Hematopoietic multipotent progenitor cell treated with erythropoietin and hydrocortisone succinate and interleukin-3 and kit ligand, for 15 days (in vitro differentiated cells): ENCODE measurements at regions not wholly inside any gene's neighbourhood (a gene's known extent, or its start where the extent isn't known, plus 50 kb on each side); places are given as distances from the start of the nearest gene placed in this dataset.

Experiments used
- DNase-seq: peaks from one replicate; pipeline ENCODE4 v3.0.0-alpha.2; 2015; ENCODE audit warnings: low spot score

- no peak for DNase-seq
Measured at GRCh38 chr5:133707629-133708028, 95.3 kb upstream of the FSTL4 start.

- DNase-seq: no peak
Measured at GRCh38 chr5:133706506-133707430, 94.4 kb upstream of the FSTL4 start.

GRCh38 chr5:133705331-133705730 is 93.0 kb upstream of the FSTL4 start:
- no peak for DNase-seq

- DNase-seq: no peak
Measured at GRCh38 chr5:133704411-133704810, 92.1 kb upstream of the FSTL4 start.

- no peak for DNase-seq
Measured at GRCh38 chr5:133703935-133704334, 91.6 kb upstream of the FSTL4 start.

- DNase-seq: no peak
Measured at GRCh38 chr5:133702791-133703770, 90.7 kb upstream of the FSTL4 start.

- no peak for DNase-seq
Measured at GRCh38 chr5:133701871-133702270, 89.5 kb upstream of the FSTL4 start.

GRCh38 chr5:133700251-133700650 is 87.9 kb upstream of the FSTL4 start:
- no peak for DNase-seq

GRCh38 chr5:133698646-133699526 is 86.5 kb upstream of the FSTL4 start:
- DNase-seq: no peak

GRCh38 chr5:133698259-133698554 is 85.9 kb upstream of the FSTL4 start:
- DNase-seq: no peak

- DNase-seq: no peak
Measured at GRCh38 chr5:133697536-133698258, 85.4 kb upstream of the FSTL4 start.

GRCh38 chr5:133696782-133697507 is 84.6 kb upstream of the FSTL4 start:
- DNase-seq: no peak

GRCh38 chr5:133696006-133696584 is 83.8 kb upstream of the FSTL4 start:
- no peak for DNase-seq

- no peak for DNase-seq
Measured at GRCh38 chr5:133694181-133694831, 82.0 kb upstream of the FSTL4 start.

GRCh38 chr5:133691448-133691847 is 79.1 kb upstream of the FSTL4 start:
- DNase-seq: no peak

GRCh38 chr5:133690746-133691145 is 78.4 kb upstream of the FSTL4 start:
- no peak for DNase-seq

- no peak for DNase-seq
Measured at GRCh38 chr5:133688391-133688790, 76.0 kb upstream of the FSTL4 start.

- no peak for DNase-seq
Measured at GRCh38 chr5:133687212-133688061, 75.1 kb upstream of the FSTL4 start.

- DNase-seq: no peak
Measured at GRCh38 chr5:133686566-133686965, 74.2 kb upstream of the FSTL4 start.
